ENCODE measurements at regions not wholly inside any gene's neighbourhood (a gene's known extent, or its start where the extent isn't known, plus 50 kb on each side); places are given as distances from the start of the nearest gene placed in this dataset.

GRCh38 chr13:71977028-71977427 is 110.0 kb upstream of the DACH1 start:
- TF ChIP-seq REST (IDR thresholded peaks at IDR 0.05; ENCODE audit: borderline replicate concordance) (no peak), POLR2AphosphoS5 (IDR thresholded peaks at IDR 0.05) (no peak), CTCF (IDR thresholded peaks at IDR 0.05; ENCODE audit: poor library complexity, severe bottlenecking) (no peak), RAD21 (conservative IDR thresholded peaks at IDR 0.05) (no peak), MXI1 (conservative IDR thresholded peaks at IDR 0.05; ENCODE audit: poor library complexity, severe bottlenecking) (no peak), EP300 (conservative IDR thresholded peaks at IDR 0.05; ENCODE audit: poor library complexity, severe bottlenecking) (no peak), TAF1 (IDR thresholded peaks at IDR 0.05; ENCODE audit: low read depth) (no peak)

Data from neural cell (in vitro differentiated cells).